NCI-H2107 (cell line): ENCODE measurements at regions not wholly inside any gene's neighbourhood (a gene's known extent, or its start where the extent isn't known, plus 50 kb on each side); places are given as distances from the start of the nearest gene placed in this dataset.

Experiments used
- DNase-seq: peaks from one replicate; lab custom pipeline; 2025; lab: John Stamatoyannopoulos, UW

GRCh38 chr19:30898353-30899103 lies 450.7 kb downstream of the TSHZ3 start:
- no peak for DNase-seq

DNA sequence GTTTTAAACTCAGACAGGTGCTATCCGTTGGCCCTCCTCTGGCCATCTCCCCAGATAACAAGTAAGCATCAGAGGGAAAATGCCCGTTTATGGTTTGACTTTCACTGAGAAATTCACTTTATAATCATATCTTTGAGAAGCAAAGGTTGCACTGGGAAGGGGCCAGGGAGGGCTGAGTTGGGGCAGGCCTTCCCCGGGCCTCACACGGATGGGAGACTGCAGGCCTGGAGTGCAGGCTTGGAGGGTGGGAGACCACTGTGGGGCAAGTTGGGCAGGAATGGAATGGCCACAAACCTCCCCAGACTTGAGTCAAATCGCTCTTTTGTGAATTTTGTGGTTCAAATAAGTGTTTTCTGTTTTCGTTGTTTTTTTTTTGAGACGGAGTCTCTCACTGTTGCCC lies 451.7 kb downstream of the TSHZ3 start:
- DNase-seq = no peak

GRCh38 chr19:30897034-30897433 lies 452.2 kb downstream of the TSHZ3 start:
- no peak for DNase-seq

- no peak for DNase-seq
Observed at GRCh38 chr19:30896554-30896953, 452.7 kb downstream of the TSHZ3 start.

GRCh38 chr19:30895946-30896345 lies 453.3 kb downstream of the TSHZ3 start:
- DNase-seq = no peak

DNA sequence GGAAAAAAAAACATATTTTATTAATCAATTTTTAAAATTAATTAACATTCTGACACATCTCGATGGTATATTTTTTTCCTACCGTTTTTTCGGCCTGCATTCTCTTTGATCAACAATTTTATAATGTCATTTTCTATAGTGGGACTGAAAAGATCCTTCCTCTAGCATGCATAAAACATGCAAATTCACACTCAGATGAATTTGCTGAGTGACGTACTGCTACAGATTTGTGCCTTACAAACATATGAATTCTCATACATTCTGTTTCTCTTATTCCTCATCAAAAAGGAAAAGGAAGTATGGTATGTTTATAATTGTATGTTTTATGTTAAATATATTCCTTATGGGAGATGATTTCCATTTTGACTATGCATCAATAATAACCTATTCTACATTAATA lies 458.2 kb downstream of the TSHZ3 start:
- no peak for DNase-seq

DNA sequence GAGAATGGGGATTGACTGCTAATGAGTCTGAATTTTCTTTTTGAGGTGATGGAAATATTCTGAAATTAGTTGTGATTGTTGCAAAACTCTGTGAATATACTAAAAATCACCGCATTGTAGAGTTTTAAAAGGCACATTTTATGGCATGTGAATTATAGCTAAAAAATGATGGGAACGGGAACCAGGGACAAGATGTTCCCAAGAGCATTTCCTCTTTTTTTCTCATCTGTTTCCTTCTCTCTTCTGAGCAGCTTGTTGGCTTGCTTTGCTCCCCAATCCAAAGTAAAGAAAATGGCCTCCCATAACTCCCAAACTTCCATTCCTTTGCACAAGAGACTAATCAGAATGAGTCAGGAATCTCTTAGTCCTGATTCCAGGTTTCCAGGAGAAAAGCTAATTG lies 459.2 kb downstream of the TSHZ3 start:
- no peak for DNase-seq

GRCh38 chr19:30888937-30889336 lies 460.3 kb downstream of the TSHZ3 start:
- no peak for DNase-seq

- no peak for DNase-seq
Observed at GRCh38 chr19:30887042-30887441, 462.2 kb downstream of the TSHZ3 start.

DNA sequence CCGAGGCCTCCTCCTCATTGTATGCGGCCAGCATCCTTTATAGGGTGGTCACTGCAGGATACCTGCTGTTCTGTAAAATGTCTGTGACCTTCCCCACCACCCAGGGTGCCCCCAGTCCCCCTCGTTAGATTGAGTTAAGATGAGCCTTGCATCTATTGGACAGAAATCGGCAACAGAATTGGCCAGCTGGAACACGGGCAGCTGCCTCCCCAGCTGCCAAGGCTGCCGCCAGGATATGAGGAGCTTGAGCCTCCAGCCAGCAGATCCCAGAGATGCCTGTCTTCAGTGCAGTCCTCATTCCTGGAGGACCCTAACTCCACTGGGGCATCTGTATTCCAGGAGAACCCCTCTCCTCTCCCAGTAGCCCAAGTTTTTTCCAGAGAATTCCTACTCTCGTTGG lies 463.0 kb downstream of the TSHZ3 start:
- no peak for DNase-seq

GRCh38 chr19:30884146-30884812 lies 465.0 kb downstream of the TSHZ3 start:
- DNase-seq = no peak

GRCh38 chr19:30883071-30883470 lies 466.2 kb downstream of the TSHZ3 start:
- DNase-seq = no peak

DNA sequence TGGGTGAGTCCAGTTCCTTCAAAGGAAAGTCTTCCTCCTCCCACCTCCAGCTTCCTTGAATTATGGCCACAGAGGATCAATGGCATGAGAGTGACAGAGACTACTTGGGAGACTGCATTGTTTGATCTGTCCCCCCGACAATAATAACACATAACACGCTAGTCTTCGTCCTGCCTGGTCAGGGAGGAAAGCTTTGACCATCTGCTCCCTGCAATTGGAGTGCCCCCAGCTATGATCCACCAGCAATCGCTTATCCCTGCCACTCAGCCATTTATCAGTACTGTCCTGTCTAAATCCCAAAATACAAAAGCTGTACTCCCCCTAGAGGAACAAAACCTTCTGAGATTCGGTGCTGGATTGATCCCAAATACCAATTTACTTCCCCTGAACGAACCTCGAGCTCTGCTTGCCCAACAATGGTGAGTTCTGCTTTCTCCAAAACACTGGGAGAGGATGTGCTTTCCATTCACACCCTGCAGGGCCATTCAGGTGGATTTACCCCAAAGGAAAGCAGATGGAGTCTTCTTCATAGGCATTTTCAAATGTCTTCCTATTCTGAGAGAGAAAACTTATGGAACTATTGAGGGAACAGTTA lies 466.7 kb downstream of the TSHZ3 start:
- no peak for DNase-seq

- no peak for DNase-seq
Observed at GRCh38 chr19:30881930-30882329, 467.3 kb downstream of the TSHZ3 start.

DNA sequence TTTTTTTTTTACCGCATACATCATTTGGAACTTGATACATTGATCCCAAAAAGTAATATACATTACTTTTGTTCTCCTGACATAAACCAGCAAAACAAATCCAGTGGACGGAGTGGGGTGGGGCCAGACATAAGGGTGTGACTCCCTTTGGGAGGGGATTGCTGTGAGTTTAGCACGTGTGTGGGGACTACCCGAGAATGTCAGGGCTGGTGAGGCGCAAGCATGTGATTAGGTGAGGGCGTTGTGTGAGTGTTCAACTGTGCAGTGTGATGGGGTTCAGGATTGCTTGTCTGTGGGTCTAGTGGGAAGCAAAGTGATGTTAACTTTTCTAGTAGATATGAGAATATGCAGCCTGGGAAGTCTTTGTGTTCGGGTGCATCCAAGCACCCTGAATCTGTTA lies 468.0 kb downstream of the TSHZ3 start:
- DNase-seq = no peak

DNA sequence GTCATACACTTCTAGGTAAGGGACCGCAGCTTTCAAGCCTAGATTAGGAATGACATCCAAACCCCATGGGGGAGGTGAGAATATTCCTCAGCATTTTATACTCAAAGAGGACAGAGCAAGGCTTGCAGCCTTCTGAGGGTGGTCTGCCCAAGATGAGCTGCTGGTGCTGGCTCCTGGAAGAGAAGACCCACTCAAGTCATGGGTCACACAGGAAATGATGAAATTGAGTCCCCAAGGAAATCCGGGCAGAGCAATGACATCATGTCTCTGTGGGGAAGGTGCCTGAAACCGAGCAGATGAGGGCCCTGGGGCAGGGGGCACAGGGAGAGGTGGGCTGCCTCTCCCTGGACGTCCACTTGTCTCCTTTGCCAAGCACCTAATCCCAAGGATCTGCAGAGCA lies 468.7 kb downstream of the TSHZ3 start:
- no peak for DNase-seq

DNA sequence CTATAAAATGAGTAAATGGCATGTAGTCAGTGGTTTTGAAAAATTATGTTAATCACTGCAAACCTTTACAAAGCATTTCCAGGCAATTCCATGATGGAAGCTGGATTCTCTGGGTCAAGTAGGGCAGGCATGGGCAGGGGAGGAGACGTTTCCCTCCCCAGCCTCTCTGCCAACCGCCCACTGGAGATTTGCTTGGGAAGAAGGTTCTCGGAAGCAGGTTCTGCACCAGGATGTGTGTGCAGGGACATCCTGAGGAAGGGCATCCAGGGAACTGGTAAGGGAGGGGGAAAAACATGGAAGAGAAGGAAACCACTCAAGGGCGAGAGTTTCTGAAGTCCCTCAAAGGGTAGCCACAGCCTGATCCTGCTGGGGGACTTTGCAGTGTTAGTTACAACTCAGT lies 469.1 kb downstream of the TSHZ3 start:
- no peak for DNase-seq

- no peak for DNase-seq
Observed at GRCh38 chr19:30879736-30880135, 469.5 kb downstream of the TSHZ3 start.

DNA sequence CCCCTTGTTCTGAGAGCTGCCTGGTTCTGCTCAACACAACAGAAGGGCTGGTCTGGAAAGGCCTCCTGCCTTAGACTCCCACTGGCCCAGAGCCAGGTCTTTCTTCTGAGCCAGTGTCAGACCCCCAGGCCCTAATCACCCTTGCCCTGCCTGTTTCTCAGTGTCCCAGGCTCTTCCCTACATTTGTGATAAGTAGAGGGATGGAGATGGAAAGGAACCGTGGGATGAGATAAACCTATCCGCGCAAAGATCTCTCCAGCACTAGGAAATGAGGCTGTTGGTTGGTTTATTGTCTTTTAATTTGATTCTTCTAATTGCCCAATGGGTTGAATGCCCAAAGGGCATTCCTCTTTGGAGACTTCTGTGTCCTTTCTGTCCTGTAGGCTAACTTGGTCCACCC lies 470.0 kb downstream of the TSHZ3 start:
- DNase-seq = no peak

DNA sequence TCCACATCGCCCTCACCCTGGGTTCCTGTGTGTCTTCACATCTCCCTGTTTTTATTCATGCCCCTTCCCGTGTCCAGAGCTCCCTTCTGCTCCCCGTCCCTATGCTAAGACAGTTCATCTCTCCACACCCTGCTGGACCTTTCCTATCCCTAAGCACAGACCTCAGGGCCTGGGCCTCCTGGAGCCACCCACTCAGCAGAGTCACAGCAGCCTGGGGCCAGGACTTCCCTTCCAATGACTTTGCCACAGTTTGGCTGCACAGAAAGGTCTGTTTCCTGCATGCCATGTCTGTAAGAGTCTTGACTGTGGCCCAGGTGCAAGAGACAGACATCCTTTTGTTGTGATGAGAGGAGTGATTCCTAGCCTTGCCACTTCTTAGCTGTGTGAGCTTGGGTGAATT lies 470.7 kb downstream of the TSHZ3 start:
- no peak for DNase-seq

- DNase-seq = no peak
Observed at GRCh38 chr19:30877661-30878113, 471.5 kb downstream of the TSHZ3 start.

GRCh38 chr19:30873691-30874090 lies 475.5 kb downstream of the TSHZ3 start:
- DNase-seq = no peak

GRCh38 chr19:30873003-30873402 lies 476.2 kb downstream of the TSHZ3 start:
- no peak for DNase-seq
